GM12878 (cell line): ENCODE measurements at regions not wholly inside any gene's neighbourhood (a gene's known extent, or its start where the extent isn't known, plus 50 kb on each side); places are given as distances from the start of the nearest gene placed in this dataset.

ENCODE experiments used
- BRCA1 ChIP-seq: IDR thresholded peaks from 2 replicates; pipeline ENCODE4 v1.6.1; 2011; ENCODE audit warnings: low read depth, low read length, improper control_type of control experiment
- FOXK2 ChIP-seq: fragments of 450-650 bp; IDR thresholded peaks from 2 replicates; pipeline ENCODE4 v1.6.1; 2017; ENCODE audit warnings: mild to moderate bottlenecking, moderate library complexity
- NR2C2 ChIP-seq: IDR thresholded peaks from 2 replicates; pipeline ENCODE4 v1.6.1; 2011; ENCODE audit warnings: borderline replicate concordance, low read depth; ENCODE audit not compliant: control insufficient read depth, insufficient read length
- PML ChIP-seq: IDR thresholded peaks from 2 replicates; pipeline ENCODE4 v1.6.1; 2012; ENCODE audit warnings: low read length, inconsistent platforms
- TCF3 ChIP-seq: IDR thresholded peaks from 2 replicates; pipeline ENCODE4 v1.6.1; 2012; ENCODE audit warnings: low read depth, mild to moderate bottlenecking, low read length, borderline replicate concordance; ENCODE audit not compliant: insufficient read depth
- TCF7 ChIP-seq: IDR thresholded peaks from 2 replicates; pipeline ENCODE4 v1.6.1; 2014; ENCODE audit warnings: antibody characterized with exemption, borderline replicate concordance
- ZBED1 ChIP-seq: IDR thresholded peaks from 2 replicates; pipeline ENCODE4 v1.6.1; 2016; ENCODE audit warnings: borderline replicate concordance
- TF ChIP-seq, protein P1 (sequence below): fragments of 450-650 bp; formaldehyde crosslinking; IDR thresholded peaks from 2 replicates; pipeline ENCODE4 v1.4.0; 2020; ENCODE audit warnings: mild to moderate bottlenecking, moderate library complexity
- TF ChIP-seq, protein P2 (sequence below): fragments of 450-650 bp; conservative IDR thresholded peaks from 2 replicates; pipeline ENCODE4 v1.6.1; 2017; ENCODE audit warnings: mild to moderate bottlenecking, moderate library complexity
- TF ChIP-seq, protein P3 (sequence below): IDR thresholded peaks from 2 replicates; pipeline ENCODE4 v1.6.1; 2012; ENCODE audit warnings: mild to moderate bottlenecking, low read depth, low read length

DNA sequence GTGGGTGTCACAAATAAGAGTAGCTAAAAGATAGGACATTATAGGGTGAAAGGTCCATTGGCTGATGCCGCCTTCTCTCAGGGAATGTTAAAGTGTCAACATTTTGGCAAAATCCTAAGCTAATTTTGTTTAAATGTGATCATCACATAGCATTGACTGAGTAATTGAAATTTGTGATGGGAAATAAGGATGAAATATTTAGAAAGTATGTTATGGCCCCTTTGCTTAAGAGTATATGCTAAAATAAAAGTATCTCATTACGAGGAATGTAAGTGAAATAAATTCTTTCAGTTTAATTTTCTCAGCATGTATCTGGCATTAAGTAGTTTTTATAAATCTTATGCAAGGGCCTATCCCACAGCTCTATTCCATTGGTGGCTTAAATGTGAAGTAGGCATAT lies 229.2 kb downstream of the PRL start (continued):
- TF ChIP-seq, protein P1, sequence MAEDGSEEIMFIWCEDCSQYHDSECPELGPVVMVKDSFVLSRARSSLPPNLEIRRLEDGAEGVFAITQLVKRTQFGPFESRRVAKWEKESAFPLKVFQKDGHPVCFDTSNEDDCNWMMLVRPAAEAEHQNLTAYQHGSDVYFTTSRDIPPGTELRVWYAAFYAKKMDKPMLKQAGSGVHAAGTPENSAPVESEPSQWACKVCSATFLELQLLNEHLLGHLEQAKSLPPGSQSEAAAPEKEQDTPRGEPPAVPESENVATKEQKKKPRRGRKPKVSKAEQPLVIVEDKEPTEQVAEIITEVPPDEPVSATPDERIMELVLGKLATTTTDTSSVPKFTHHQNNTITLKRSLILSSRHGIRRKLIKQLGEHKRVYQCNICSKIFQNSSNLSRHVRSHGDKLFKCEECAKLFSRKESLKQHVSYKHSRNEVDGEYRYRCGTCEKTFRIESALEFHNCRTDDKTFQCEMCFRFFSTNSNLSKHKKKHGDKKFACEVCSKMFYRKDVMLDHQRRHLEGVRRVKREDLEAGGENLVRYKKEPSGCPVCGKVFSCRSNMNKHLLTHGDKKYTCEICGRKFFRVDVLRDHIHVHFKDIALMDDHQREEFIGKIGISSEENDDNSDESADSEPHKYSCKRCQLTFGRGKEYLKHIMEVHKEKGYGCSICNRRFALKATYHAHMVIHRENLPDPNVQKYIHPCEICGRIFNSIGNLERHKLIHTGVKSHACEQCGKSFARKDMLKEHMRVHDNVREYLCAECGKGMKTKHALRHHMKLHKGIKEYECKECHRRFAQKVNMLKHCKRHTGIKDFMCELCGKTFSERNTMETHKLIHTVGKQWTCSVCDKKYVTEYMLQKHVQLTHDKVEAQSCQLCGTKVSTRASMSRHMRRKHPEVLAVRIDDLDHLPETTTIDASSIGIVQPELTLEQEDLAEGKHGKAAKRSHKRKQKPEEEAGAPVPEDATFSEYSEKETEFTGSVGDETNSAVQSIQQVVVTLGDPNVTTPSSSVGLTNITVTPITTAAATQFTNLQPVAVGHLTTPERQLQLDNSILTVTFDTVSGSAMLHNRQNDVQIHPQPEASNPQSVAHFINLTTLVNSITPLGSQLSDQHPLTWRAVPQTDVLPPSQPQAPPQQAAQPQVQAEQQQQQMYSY (CRISPR knock-in tag), result no peak
- TF ChIP-seq PML (no peak), FOXK2 (no peak), TCF3 (no peak), ZBED1 (no peak), NR2C2 (no peak), BRCA1 (no peak), TCF7 (no peak)
- TF ChIP-seq, protein P2, sequence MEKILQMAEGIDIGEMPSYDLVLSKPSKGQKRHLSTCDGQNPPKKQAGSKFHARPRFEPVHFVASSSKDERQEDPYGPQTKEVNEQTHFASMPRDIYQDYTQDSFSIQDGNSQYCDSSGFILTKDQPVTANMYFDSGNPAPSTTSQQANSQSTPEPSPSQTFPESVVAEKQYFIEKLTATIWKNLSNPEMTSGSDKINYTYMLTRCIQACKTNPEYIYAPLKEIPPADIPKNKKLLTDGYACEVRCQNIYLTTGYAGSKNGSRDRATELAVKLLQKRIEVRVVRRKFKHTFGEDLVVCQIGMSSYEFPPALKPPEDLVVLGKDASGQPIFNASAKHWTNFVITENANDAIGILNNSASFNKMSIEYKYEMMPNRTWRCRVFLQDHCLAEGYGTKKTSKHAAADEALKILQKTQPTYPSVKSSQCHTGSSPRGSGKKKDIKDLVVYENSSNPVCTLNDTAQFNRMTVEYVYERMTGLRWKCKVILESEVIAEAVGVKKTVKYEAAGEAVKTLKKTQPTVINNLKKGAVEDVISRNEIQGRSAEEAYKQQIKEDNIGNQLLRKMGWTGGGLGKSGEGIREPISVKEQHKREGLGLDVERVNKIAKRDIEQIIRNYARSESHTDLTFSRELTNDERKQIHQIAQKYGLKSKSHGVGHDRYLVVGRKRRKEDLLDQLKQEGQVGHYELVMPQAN, result no peak
- TF ChIP-seq, protein P3, sequence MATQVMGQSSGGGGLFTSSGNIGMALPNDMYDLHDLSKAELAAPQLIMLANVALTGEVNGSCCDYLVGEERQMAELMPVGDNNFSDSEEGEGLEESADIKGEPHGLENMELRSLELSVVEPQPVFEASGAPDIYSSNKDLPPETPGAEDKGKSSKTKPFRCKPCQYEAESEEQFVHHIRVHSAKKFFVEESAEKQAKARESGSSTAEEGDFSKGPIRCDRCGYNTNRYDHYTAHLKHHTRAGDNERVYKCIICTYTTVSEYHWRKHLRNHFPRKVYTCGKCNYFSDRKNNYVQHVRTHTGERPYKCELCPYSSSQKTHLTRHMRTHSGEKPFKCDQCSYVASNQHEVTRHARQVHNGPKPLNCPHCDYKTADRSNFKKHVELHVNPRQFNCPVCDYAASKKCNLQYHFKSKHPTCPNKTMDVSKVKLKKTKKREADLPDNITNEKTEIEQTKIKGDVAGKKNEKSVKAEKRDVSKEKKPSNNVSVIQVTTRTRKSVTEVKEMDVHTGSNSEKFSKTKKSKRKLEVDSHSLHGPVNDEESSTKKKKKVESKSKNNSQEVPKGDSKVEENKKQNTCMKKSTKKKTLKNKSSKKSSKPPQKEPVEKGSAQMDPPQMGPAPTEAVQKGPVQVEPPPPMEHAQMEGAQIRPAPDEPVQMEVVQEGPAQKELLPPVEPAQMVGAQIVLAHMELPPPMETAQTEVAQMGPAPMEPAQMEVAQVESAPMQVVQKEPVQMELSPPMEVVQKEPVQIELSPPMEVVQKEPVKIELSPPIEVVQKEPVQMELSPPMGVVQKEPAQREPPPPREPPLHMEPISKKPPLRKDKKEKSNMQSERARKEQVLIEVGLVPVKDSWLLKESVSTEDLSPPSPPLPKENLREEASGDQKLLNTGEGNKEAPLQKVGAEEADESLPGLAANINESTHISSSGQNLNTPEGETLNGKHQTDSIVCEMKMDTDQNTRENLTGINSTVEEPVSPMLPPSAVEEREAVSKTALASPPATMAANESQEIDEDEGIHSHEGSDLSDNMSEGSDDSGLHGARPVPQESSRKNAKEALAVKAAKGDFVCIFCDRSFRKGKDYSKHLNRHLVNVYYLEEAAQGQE, result no peak
